ENCODE measurements at regions not wholly inside any gene's neighbourhood (a gene's known extent, or its start where the extent isn't known, plus 50 kb on each side); places are given as distances from the start of the nearest gene placed in this dataset.

- peaks cover 21% of the 10 kb centered on the region for H3K27me3 ChIP-seq (ENCODE audit: control insufficient read depth, insufficient read depth, low read length)
- POLR2A ChIA-PET = no interaction called here
- DNase-seq (ENCODE audit: low read depth, low spot score) = no peak
- H3K4me3 ChIP-seq (ENCODE audit: low read depth in 2 of 2, low read length in 2 of 2) = no peak overlapping the region
- ATAC-seq = no peak
- TF ChIP-seq TCF7L2 (IDR thresholded peaks at IDR 0.05; ENCODE audit: low read depth, low read length) (no peak), SIN3A (IDR thresholded peaks at IDR 0.05; ENCODE audit: borderline replicate concordance, insufficient read depth, low read depth, low read length) (no peak), CTCF (IDR thresholded peaks at IDR 0.05) (no peak), POLR2AphosphoS5 (IDR thresholded peaks at IDR 0.05; ENCODE audit: low read depth, low read length) (no peak)
- TF ChIP-seq, protein P1, sequence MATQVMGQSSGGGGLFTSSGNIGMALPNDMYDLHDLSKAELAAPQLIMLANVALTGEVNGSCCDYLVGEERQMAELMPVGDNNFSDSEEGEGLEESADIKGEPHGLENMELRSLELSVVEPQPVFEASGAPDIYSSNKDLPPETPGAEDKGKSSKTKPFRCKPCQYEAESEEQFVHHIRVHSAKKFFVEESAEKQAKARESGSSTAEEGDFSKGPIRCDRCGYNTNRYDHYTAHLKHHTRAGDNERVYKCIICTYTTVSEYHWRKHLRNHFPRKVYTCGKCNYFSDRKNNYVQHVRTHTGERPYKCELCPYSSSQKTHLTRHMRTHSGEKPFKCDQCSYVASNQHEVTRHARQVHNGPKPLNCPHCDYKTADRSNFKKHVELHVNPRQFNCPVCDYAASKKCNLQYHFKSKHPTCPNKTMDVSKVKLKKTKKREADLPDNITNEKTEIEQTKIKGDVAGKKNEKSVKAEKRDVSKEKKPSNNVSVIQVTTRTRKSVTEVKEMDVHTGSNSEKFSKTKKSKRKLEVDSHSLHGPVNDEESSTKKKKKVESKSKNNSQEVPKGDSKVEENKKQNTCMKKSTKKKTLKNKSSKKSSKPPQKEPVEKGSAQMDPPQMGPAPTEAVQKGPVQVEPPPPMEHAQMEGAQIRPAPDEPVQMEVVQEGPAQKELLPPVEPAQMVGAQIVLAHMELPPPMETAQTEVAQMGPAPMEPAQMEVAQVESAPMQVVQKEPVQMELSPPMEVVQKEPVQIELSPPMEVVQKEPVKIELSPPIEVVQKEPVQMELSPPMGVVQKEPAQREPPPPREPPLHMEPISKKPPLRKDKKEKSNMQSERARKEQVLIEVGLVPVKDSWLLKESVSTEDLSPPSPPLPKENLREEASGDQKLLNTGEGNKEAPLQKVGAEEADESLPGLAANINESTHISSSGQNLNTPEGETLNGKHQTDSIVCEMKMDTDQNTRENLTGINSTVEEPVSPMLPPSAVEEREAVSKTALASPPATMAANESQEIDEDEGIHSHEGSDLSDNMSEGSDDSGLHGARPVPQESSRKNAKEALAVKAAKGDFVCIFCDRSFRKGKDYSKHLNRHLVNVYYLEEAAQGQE (IDR thresholded peaks at IDR 0.05; ENCODE audit: insufficient read depth in 1 of 2, low read depth in 2 of 2, low read length in 1 of 2) = no peak
- H3K9me3 ChIP-seq (ENCODE audit: control insufficient read depth, insufficient read depth, low read depth, low read length) = no peaks in the 10 kb centered on the region
- H3K4me1 ChIP-seq (ENCODE audit: control insufficient read depth, insufficient read depth, low read length) = 0 out of 2 replicates have a peak, but pooled peaks cover 2% of the 10 kb centered on the region
- BruUV-seq (replicated peaks) = no TSS peak
- no peak overlapping the region for H3K27ac ChIP-seq (ENCODE audit: low read length)
- intact Hi-C loops (cut with micrococcal nuclease; ENCODE audit: unreplicated experiment) = loop anchor here (10.0 kb wide), 1 partner anchor 166 kb away; no protein-coding TSS in a partner anchor
- CTCF ChIA-PET = interaction anchor here (0.6 to 1.1 kb wide), 4 partner anchors 55 to 204 kb away, joined by 3 to 6 read pairs (median 4); no protein-coding TSS in a partner anchor
- in situ Hi-C loops (cut with HindIII; ENCODE audit: low pct_unique_long_range_greater_than_20kb, low sequenced_read_pairs) = no loop called here
- H3K36me3 ChIP-seq (ENCODE audit: control insufficient read depth, insufficient read depth, low read length) = no peaks in the 10 kb centered on the region
Observed at GRCh38 chr2:126971162-126971480, 72.4 kb downstream of the TEX51 start.

GRCh38 chr2:126971481-126972278 is 73.0 kb downstream of the TEX51 start:
- intact Hi-C loops (cut with micrococcal nuclease; ENCODE audit: unreplicated experiment) = loop anchor here (10.0 kb wide), 1 partner anchor 167 kb away; no protein-coding TSS in a partner anchor
- ATAC-seq = peak; percentile 92
- CTCF ChIA-PET = interaction anchor here (1.0 to 1.1 kb wide), 3 partner anchors 134 to 444 kb away, joined by 3 to 4 read pairs (median 3); no protein-coding TSS in a partner anchor
- peak; percentile 20 for DNase-seq (ENCODE audit: low read depth, low spot score)
- Histone ChIP-seq H3K36me3 (ENCODE audit: control insufficient read depth, insufficient read depth, low read length) (no peaks in the 10 kb centered on the region), H3K4me1 (ENCODE audit: control insufficient read depth, insufficient read depth, low read length) (0 out of 2 replicates have a peak, but pooled peaks cover 2% of the 10 kb centered on the region), H3K9me3 (ENCODE audit: control insufficient read depth, insufficient read depth, low read depth, low read length) (no peaks in the 10 kb centered on the region), H3K27me3 (ENCODE audit: control insufficient read depth, insufficient read depth, low read length) (peaks cover 17% of the 10 kb centered on the region), H3K4me3 (ENCODE audit: low read depth in 2 of 2, low read length in 2 of 2) (peak overlapping the region; percentile 27 to 55), H3K27ac (ENCODE audit: low read length) (no peak overlapping the region)
- POLR2A ChIA-PET = no interaction called here
- in situ Hi-C loops (cut with HindIII; ENCODE audit: low pct_unique_long_range_greater_than_20kb, low sequenced_read_pairs) = no loop called here
- no TSS peak for BruUV-seq (replicated peaks)
- TF ChIP-seq, protein P1 (IDR thresholded peaks at IDR 0.05; ENCODE audit: insufficient read depth in 1 of 2, low read depth in 2 of 2, low read length in 1 of 2) = no peak
- no peak for TF ChIP-seq POLR2AphosphoS5 (IDR thresholded peaks at IDR 0.05; ENCODE audit: low read depth, low read length)
- no peak for TF ChIP-seq TCF7L2 (IDR thresholded peaks at IDR 0.05; ENCODE audit: low read depth, low read length)
- peak; percentile 97 for TF ChIP-seq CTCF (IDR thresholded peaks at IDR 0.05)
- no peak for TF ChIP-seq SIN3A (IDR thresholded peaks at IDR 0.05; ENCODE audit: borderline replicate concordance, insufficient read depth, low read depth, low read length)
